ENCODE measurements at regions not wholly inside any gene's neighbourhood (a gene's known extent, or its start where the extent isn't known, plus 50 kb on each side); places are given as distances from the start of the nearest gene placed in this dataset.
"Not testable (repeated sequence)": the region's sequence is repeated elsewhere in the genome, so short reads cannot be mapped to it uniquely, and the experiment has no call there.

DNA sequence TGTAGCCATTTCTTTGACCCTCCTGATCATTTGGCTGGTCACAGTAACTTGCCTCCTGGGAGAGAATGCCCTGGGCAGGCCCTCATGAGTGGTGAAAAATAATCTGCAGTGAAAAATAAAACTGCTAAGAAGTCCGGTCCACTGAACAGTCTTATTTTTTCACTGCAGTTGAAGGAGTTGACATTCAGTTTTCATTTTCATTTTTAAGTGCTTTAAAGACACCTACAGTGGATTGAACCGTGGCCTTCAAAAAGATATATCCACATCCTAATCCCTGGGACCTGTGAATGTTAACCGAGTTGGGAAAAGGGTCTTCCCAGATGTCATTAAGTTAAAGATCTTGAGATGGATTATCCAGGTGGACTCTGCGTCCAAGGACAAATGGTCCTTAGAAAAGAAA, 153.6 kb upstream of the GRK3 start:
- H3K27ac Mint-ChIP-seq, result peak overlapping the region; percentile 37 to 73
- ATAC-seq, result no peak

GRCh38 chr22:25413620-25414019, 150.9 kb upstream of the GRK3 start:
- no peak overlapping the region for H3K27ac Mint-ChIP-seq
- H3K4me3 Mint-ChIP-seq, result no peak overlapping the region
- no peak for DNase-seq (ENCODE audit: low spot score)
- peaks cover 5 to 7% of the 10 kb centered on the region in 2 donors for H3K4me1 Mint-ChIP-seq (ENCODE audit: low read depth in 2 of 2)
- ATAC-seq, result no peak
- peaks cover 8 to 17% of the 10 kb centered on the region in 2 donors for H3K27me3 Mint-ChIP-seq
- H3K9me3 Mint-ChIP-seq, result no peaks in the 10 kb centered on the region
- H3K36me3 Mint-ChIP-seq, result no peaks in the 10 kb centered on the region

More for the DNA sequence above, 153.6 kb upstream of the GRK3 start:
- Mint-ChIP-seq H3K9me3 (no peaks in the 10 kb centered on the region), H3K27me3 (peaks cover 0 to 6% of the 10 kb centered on the region in 2 donors), H3K4me3 (peak overlapping the region; percentile 57), H3K4me1 (ENCODE audit: low read depth in 2 of 2) (peaks cover 7 to 11% of the 10 kb centered on the region in 2 donors), H3K36me3 (no peaks in the 10 kb centered on the region)
- no peak for DNase-seq (ENCODE audit: low spot score)

GRCh38 chr22:25415731-25416130, 148.7 kb upstream of the GRK3 start:
- not testable (repeated sequence) for H3K9me3 Mint-ChIP-seq; H3K4me3 Mint-ChIP-seq; H3K27ac Mint-ChIP-seq; ATAC-seq; H3K36me3 Mint-ChIP-seq; DNase-seq (ENCODE audit: low spot score)
- peaks cover 24 to 34% of the 10 kb centered on the region in 2 donors for H3K27me3 Mint-ChIP-seq
- peaks cover 14 to 18% of the 10 kb centered on the region in 2 donors for H3K4me1 Mint-ChIP-seq (ENCODE audit: low read depth in 2 of 2)

GRCh38 chr22:25417826-25418225, 146.6 kb upstream of the GRK3 start:
- not testable (repeated sequence) for DNase-seq (ENCODE audit: low spot score); H3K9me3 Mint-ChIP-seq; H3K36me3 Mint-ChIP-seq; H3K27ac Mint-ChIP-seq; H3K4me3 Mint-ChIP-seq; ATAC-seq
- Mint-ChIP-seq H3K27me3 (peaks cover 40 to 44% of the 10 kb centered on the region in 2 donors), H3K4me1 (ENCODE audit: low read depth in 2 of 2) (peaks cover 16% of the 10 kb centered on the region in 2 donors)

DNA sequence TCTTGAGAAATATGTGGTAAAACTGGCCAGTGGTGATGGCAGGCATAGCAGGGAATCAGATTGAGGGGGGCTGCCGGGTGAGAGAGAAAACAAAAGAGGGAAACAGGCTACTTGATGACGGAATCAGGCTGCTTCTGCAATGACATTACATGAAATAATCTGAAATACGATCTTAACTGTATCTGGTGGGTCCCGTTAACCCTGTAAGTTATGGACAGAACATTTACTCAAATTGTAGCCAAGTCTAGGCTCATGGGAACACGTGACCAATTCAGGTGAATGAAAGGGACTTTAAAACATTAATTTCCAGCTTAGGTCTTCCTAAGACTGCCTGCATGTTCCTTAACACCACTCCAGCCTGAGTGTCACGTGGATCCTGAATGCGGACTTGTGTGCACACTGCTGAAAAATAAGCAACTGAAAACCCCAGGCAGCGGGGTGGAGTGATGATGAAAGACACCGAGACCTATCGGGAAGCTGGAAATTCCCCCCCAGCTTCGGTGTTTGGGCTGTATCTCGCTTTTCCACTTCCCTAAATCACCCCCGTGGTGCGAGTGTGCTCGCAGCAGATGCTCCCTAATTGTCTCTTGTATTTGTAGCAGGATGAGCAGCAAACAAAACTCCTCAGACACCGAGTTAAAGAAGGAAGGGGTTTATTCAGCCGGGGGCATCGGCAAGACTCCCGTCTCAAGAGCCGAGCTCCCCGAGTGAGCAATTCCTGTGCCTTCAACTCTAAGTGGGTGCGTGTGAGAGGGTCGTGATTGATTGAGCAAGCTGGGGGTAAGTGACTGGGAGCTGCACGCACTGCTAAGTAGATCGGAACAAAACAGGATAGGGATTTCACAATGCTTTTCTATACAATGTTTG, 145.0 kb upstream of the GRK3 start:
- Mint-ChIP-seq H3K4me3 (peak overlapping the region; percentile 50), H3K36me3 (peaks cover 6% of the 10 kb centered on the region), H3K27ac (no peak overlapping the region), H3K9me3 (no peaks in the 10 kb centered on the region), H3K4me1 (ENCODE audit: low read depth in 2 of 2) (peaks cover 16% of the 10 kb centered on the region in 2 donors), H3K27me3 (peaks cover 41 to 48% of the 10 kb centered on the region in 2 donors)
- DNase-seq (ENCODE audit: low spot score) (no peak), ATAC-seq (no peak)

DNA sequence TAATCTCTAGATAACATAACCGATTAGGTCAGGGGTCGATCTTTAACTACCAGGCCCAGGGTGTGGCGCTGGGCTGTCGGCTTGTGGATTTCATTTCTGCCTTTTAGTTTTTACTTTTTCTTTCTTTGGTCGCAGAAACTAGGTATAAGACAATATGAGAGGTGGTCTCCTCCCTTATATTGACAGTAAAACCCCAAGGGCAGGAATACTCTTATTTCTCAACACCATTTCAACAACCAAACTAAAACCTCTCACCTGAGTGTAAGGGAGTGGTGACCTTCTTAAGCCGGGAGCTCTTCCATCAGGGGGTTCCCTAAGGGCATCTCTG, 144.4 kb upstream of the GRK3 start:
- H3K36me3 Mint-ChIP-seq; H3K9me3 Mint-ChIP-seq; H3K27ac Mint-ChIP-seq; DNase-seq (ENCODE audit: low spot score); ATAC-seq: not testable (repeated sequence)
- Mint-ChIP-seq H3K4me3 (peak overlapping the region; percentile 50), H3K27me3 (peaks cover 41 to 51% of the 10 kb centered on the region in 2 donors), H3K4me1 (ENCODE audit: low read depth in 2 of 2) (peaks cover 16% of the 10 kb centered on the region in 2 donors)

DNA sequence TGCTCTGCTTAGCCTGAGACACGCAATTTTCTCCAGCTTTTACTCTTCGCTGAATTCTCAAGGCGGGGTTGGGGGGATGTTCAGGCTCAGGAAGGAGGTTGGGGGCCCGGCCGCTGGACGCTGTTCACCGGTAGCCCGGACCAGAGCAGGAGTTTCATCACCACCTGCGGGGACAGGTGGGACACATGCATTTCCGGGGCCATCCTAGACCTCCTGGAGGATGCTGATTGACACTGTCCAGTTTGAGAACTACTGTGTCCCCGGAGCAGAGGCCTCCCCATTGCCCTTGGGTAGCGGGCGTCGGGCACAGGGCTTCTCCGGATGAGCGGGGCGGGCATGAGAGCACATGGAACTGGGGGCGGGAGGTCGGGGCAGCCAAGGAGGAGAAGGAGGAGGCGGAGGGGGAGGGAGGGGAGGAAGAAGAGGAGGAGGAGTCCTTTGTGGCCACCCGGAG, 144.0 kb upstream of the GRK3 start:
- peaks cover 41 to 47% of the 10 kb centered on the region in 2 donors for H3K27me3 Mint-ChIP-seq
- DNase-seq (ENCODE audit: low spot score) (no peak), ATAC-seq (no peak)
- H3K9me3 Mint-ChIP-seq, result no peaks in the 10 kb centered on the region
- H3K27ac Mint-ChIP-seq, result no peak overlapping the region
- no peak overlapping the region for H3K4me3 Mint-ChIP-seq
- peaks cover 6% of the 10 kb centered on the region for H3K36me3 Mint-ChIP-seq
- H3K4me1 Mint-ChIP-seq (ENCODE audit: low read depth in 2 of 2), result peaks cover 16% of the 10 kb centered on the region in 2 donors

DNA sequence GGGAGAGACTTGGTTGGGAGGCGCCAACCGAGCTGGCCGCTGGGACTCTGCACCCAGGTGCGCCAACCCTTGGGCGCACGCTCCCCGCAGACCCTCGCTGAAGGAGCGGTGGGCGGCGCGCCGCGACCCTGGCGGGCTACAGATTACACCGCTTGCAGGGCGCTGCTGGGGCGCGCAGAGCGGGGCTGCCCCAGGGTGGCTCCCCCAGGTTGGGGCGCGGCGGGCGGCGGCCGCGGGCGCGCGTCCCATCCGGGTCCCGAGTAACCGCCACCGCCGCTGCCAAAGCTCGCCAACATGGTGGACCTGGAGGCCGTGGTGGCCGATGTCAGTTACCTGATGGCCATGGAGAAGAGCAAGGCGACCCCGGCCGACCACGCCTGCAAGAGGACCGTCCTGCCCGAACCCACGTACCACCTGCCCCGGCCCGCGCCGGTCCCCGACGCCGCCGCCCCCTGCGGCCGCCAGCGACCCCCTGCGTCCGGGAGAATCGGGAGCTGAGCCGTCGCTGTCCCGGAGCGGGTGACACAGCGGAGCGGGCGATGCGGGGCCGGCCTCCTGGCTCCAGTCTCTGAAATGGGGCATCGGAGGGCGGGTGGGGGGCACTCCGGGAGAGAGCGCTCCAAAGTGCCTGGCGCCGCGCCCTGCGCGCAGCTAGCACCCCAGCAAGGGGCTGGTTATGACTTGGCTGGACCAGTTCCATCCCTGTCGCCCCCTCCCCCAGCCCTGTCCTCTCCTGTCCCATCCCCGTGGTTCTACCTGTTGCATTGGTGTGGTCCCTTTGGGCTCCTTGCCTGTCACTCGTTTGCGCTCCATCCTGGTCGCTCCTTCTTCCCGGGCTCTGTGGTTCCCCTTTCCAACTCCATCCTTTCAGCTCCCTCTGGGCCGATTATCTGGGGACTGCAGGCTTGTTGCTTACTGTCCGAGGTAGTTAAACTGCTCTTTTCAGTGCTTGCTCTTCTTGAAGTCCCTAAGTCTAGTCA, 143.3 kb upstream of the GRK3 start:
- no peak for DNase-seq (ENCODE audit: low spot score)

GRCh38 chr22:25426530-25427308, 137.8 kb upstream of the GRK3 start:
- H3K9me3 Mint-ChIP-seq; ATAC-seq; DNase-seq (ENCODE audit: low spot score); H3K4me3 Mint-ChIP-seq; H3K4me1 Mint-ChIP-seq (ENCODE audit: low read depth in 2 of 2); H3K27ac Mint-ChIP-seq; H3K36me3 Mint-ChIP-seq: not testable (repeated sequence)
- H3K27me3 Mint-ChIP-seq, result peaks cover 19 to 25% of the 10 kb centered on the region in 2 donors

More for the DNA sequence above, 143.3 kb upstream of the GRK3 start:
- Mint-ChIP-seq H3K4me3 (peak overlapping the region; percentile 70), H3K27ac (no peak overlapping the region), H3K36me3 (peaks cover 6% of the 10 kb centered on the region), H3K27me3 (peaks cover 41 to 46% of the 10 kb centered on the region in 2 donors), H3K4me1 (ENCODE audit: low read depth in 2 of 2) (peaks cover 16% of the 10 kb centered on the region in 2 donors), H3K9me3 (no peaks in the 10 kb centered on the region)
- peak; percentile 24 to 43 for ATAC-seq

DNA sequence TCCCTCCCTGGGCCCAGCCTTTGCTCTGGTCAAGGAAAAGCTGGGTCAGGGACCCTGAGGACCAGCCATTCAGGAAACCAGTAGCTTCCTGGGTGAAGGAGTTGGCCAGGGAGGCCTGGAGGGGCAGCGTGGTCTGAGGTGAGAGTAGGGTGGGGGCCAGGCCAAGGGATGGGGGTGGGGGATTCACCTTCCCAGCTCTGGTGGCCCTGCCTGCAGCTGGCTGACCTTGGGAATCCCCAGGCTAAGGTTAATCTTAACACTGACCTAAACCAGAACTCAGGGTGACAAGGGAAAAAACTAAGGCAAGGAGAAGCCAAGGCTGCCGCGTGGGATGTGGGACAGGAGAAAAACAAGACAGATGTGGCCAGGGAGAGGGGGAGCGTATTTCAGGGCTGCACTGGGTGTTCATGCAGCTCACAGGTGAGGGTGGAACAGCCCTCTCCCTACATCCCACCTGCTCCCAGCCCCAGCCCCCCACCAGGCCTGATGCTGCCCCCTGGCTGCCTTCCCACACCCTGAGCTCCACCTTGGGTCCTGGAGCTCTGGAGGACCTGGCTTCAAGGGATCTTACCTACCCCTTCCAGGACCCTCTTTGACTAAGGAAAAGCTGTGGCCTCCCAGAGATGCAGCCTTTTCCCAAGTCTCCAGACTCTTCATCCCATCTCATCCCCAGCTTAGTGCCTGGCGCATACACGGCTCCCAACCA, 132.7 kb upstream of the GRK3 start:
- peak in 1 of 2 donors; percentile 25 for ATAC-seq

DNA sequence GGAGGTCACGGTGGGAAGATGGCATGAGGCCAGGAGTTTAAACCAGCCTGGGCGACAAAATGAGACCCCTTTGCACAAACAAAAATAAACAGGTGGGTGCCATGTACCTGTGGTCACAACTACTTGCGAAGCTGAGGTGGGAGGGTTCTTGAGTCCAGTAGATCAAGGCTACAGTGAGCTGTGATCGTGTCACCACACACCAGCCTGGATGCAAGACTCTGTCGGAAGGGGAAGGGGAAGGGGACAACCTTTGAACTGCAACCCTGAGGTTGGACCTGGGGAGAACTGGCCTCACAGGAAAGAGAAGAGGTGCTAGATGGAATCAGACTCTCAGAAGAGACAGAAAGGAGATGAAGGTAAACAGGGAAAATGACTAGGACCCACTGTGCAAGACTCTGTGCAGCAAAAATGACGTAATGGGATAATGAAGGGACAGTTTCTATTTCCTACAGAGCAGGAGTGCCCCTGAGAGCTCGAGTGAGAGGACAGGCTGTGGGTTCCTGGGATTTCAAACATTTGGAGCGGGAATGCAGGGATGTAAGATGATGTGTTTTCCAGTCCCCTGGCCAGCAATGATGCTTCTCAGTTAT, 131.0 kb upstream of the GRK3 start:
- H3K27ac Mint-ChIP-seq; ATAC-seq; H3K4me3 Mint-ChIP-seq; H3K36me3 Mint-ChIP-seq; H3K9me3 Mint-ChIP-seq; DNase-seq (ENCODE audit: low spot score); H3K4me1 Mint-ChIP-seq (ENCODE audit: low read depth in 2 of 2): not testable (repeated sequence)
- H3K27me3 Mint-ChIP-seq, result peaks cover 4 to 17% of the 10 kb centered on the region in 2 donors

More for the DNA sequence above, 132.7 kb upstream of the GRK3 start:
- peaks cover 10 to 24% of the 10 kb centered on the region in 2 donors for H3K27me3 Mint-ChIP-seq
- not testable (repeated sequence) for H3K4me1 Mint-ChIP-seq (ENCODE audit: low read depth in 2 of 2); H3K9me3 Mint-ChIP-seq; H3K4me3 Mint-ChIP-seq; DNase-seq (ENCODE audit: low spot score); H3K36me3 Mint-ChIP-seq
- H3K27ac Mint-ChIP-seq, result peak overlapping the region in 1 of 2 donors; percentile 10

DNA sequence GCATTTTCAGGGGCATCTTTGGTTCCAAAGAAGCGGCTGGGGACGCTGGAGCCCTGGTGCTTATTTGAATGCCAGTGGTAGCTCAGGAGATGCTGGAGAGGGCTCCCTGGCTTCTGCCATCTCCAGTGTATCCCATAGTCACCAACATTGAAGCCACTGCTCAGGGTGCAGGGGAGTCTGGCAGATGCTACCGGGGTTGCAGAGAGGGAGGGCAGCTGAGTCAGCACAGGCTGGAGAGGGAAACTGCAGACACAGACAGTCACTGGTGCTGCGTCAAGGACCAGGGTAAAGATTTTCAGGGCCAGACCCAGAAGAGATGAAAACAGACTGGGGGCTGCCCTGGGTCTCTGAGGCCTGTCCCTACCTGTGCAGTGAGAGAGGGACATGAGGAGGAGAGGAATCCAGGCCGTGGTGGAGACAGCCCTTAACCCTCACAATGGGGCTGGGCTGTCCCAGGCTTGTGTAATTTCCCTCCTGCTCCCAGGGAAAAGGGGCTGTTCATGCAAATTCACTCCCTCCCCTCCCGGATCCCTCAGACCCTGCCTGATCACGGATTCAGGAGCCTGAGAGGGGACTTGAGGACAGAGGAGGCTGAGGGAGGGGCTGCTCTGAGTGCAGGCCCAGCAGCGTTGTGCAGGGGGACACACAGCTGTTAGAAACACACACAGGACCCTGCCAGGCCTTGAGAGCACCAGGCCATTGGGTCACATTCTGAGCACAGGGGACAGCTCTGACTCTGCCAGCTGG, 126.9 kb upstream of the GRK3 start:
- ATAC-seq, result peak in 1 of 2 donors; percentile 54
- no peak for DNase-seq (ENCODE audit: low spot score)
- Mint-ChIP-seq H3K4me1 (ENCODE audit: low read depth in 2 of 2) (no peaks in the 10 kb centered on the region), H3K36me3 (no peaks in the 10 kb centered on the region), H3K27ac (peak overlapping the region in 1 of 2 donors; percentile 35), H3K27me3 (peaks cover 10 to 20% of the 10 kb centered on the region in 2 donors), H3K4me3 (no peak overlapping the region), H3K9me3 (no peaks in the 10 kb centered on the region)
